H9 (cell line): ENCODE measurements at regions not wholly inside any gene's neighbourhood (a gene's known extent, or its start where the extent isn't known, plus 50 kb on each side); places are given as distances from the start of the nearest gene placed in this dataset.

Experiments used
- DNase-seq: peaks from one replicate; pipeline ENCODE4 v3.0.0-alpha.2; 2017
- H2AFZ ChIP-seq: one replicate; pipeline ENCODE4 v1.6.1; 2013; ENCODE audit warnings: mild to moderate bottlenecking, low read length, control low read depth, moderate library complexity
- H2AK5ac ChIP-seq: 2 replicates; pipeline ENCODE4 v1.6.1; 2013; ENCODE audit warnings: low read length, control low read depth, mixed read lengths; ENCODE audit not compliant: insufficient read length
- H2BK120ac ChIP-seq: one replicate; pipeline ENCODE4 v1.6.1; 2013; ENCODE audit warnings: low read depth, mild to moderate bottlenecking, low read length, control low read depth, inconsistent platforms; ENCODE audit not compliant: poor library complexity, severe bottlenecking
- H2BK12ac ChIP-seq: 2 replicates; pipeline ENCODE4 v1.6.1; 2013; ENCODE audit warnings: low read length, control low read depth, mixed read lengths, low read depth; ENCODE audit not compliant: insufficient read length
- H2BK15ac ChIP-seq: 2 replicates; pipeline ENCODE4 v1.6.1; 2013; ENCODE audit warnings: low read depth, low read length, control low read depth
- H2BK20ac ChIP-seq: one replicate; pipeline ENCODE4 v1.6.1; 2013; ENCODE audit warnings: low read depth, mild to moderate bottlenecking, low read length, control low read depth, inconsistent platforms; ENCODE audit not compliant: poor library complexity, severe bottlenecking
- H2BK5ac ChIP-seq: 2 replicates; pipeline ENCODE4 v1.6.1; 2013; ENCODE audit warnings: low read length, control low read depth, mixed read lengths; ENCODE audit not compliant: insufficient read length
- H3K14ac ChIP-seq: 2 replicates; pipeline ENCODE4 v1.6.1; 2013; ENCODE audit warnings: low read length, control low read depth; ENCODE audit not compliant: insufficient read depth
- H3K18ac ChIP-seq: 2 replicates; pipeline ENCODE4 v1.6.1; 2013; ENCODE audit warnings: low read depth, mild to moderate bottlenecking, mixed read lengths, low read length, control low read depth; ENCODE audit not compliant: insufficient read length
- H3K23ac ChIP-seq: 2 replicates; pipeline ENCODE4 v1.6.1; 2013; ENCODE audit warnings: low read length, control low read depth, mixed read lengths, low read depth; ENCODE audit not compliant: insufficient read length
- H3K23me2 ChIP-seq: 2 replicates; pipeline ENCODE4 v1.6.1; 2013; ENCODE audit warnings: low read depth, mild to moderate bottlenecking, mixed read lengths, low read length, control low read depth; ENCODE audit not compliant: insufficient read length, poor library complexity, severe bottlenecking
- H3K27ac ChIP-seq: 2 replicates; pipeline ENCODE4 v1.5.1; 2013; ENCODE audit warnings: low read length, control low read depth, mixed read lengths, low read depth; ENCODE audit not compliant: insufficient read length
- H3K27me3 ChIP-seq: 2 replicates; pipeline ENCODE4 v1.6.1; 2013; ENCODE audit warnings: low read length, control low read depth, inconsistent platforms; ENCODE audit not compliant: insufficient read depth
- H3K4ac ChIP-seq: 2 replicates; pipeline ENCODE4 v1.6.1; 2013; ENCODE audit warnings: low read depth, mild to moderate bottlenecking, control low read depth, inconsistent platforms, low read length, moderate library complexity
- H3K4me1 ChIP-seq: 2 replicates; pipeline ENCODE4 v1.6.1; 2013; ENCODE audit warnings: low read length, control low read depth, inconsistent platforms; ENCODE audit not compliant: insufficient read depth
- H3K4me2 ChIP-seq: 2 replicates; pipeline ENCODE4 v1.6.1; 2013; ENCODE audit warnings: low read length, control low read depth, mixed read lengths; ENCODE audit not compliant: insufficient read length, insufficient read depth
- H3K56ac ChIP-seq: 2 replicates; pipeline ENCODE4 v1.6.1; 2013; ENCODE audit warnings: low read depth, mild to moderate bottlenecking, mixed read lengths, low read length, control low read depth; ENCODE audit not compliant: insufficient read length
- H3K79me1 ChIP-seq: 2 replicates; pipeline ENCODE4 v1.6.1; 2013; ENCODE audit warnings: low read depth, mild to moderate bottlenecking, moderate library complexity, low read length, control low read depth, inconsistent platforms; ENCODE audit not compliant: insufficient read depth, poor library complexity, severe bottlenecking
- H3K79me2 ChIP-seq: 2 replicates; pipeline ENCODE4 v1.6.1; 2013; ENCODE audit warnings: low read length, control low read depth, inconsistent platforms; ENCODE audit not compliant: insufficient read depth
- H3K9ac ChIP-seq: 2 replicates; pipeline ENCODE4 v1.6.1; 2013; ENCODE audit warnings: low read length, control low read depth, mixed read lengths; ENCODE audit not compliant: insufficient read length; ENCODE audit errors: extremely low read depth
- H3K9me3 ChIP-seq: one replicate; pipeline ENCODE4 v1.6.1; 2013; ENCODE audit warnings: low read depth, low read length, inconsistent platforms; ENCODE audit not compliant: control insufficient read depth
- H3T11ph ChIP-seq: one replicate; pipeline ENCODE4 v1.6.1; 2013; ENCODE audit warnings: mild to moderate bottlenecking, low read length, control low read depth, inconsistent platforms
- H4K20me1 ChIP-seq: one replicate; pipeline ENCODE4 v1.6.1; 2013; ENCODE audit not compliant: control insufficient read depth, insufficient read length, insufficient read depth
- H4K5ac ChIP-seq: 2 replicates; pipeline ENCODE4 v1.6.1; 2013; ENCODE audit warnings: low read depth, mild to moderate bottlenecking, mixed read lengths, low read length, control low read depth; ENCODE audit not compliant: insufficient read length
- H4K8ac ChIP-seq: replicated peaks from 2 replicates; pipeline ENCODE4 v1.6.1; 2013; ENCODE audit warnings: low read length, control low read depth, mixed read lengths, low read depth; ENCODE audit not compliant: insufficient read length
- H4K91ac ChIP-seq: 2 replicates; pipeline ENCODE4 v1.6.1; 2013; ENCODE audit warnings: low read depth, mild to moderate bottlenecking, moderate library complexity, mixed read lengths, low read length, control low read depth; ENCODE audit not compliant: insufficient read length
- H3K27ac Mint-ChIP-seq, 3 experiments: 2 replicates in 2 of 3; 3 replicates in 1 of 3; pipeline ENCODE4 v1.8.0; 2020 to 2021; ENCODE audit warnings: mixed read lengths in 3 of 3, mild to moderate bottlenecking in 1 of 3, moderate library complexity in 1 of 3
- H3K27me3 Mint-ChIP-seq: 2 replicates; pipeline ENCODE4 v1.8.0; 2021; ENCODE audit warnings: low read depth, mild to moderate bottlenecking, moderate library complexity, mixed read lengths
- H3K36me3 Mint-ChIP-seq, 3 experiments: 2 replicates in 2 of 3; 3 replicates in 1 of 3; pipeline ENCODE4 v1.8.0; 2020 to 2021; ENCODE audit warnings: low read depth in 3 of 3, mixed read lengths in 3 of 3; ENCODE audit not compliant: insufficient read depth in 1 of 3
- H3K4me1 Mint-ChIP-seq, 2 experiments: 2 replicates each; pipeline ENCODE4 v1.8.0; 2020; ENCODE audit warnings: mixed read lengths in 2 of 2
- H3K4me3 Mint-ChIP-seq, 2 experiments: 2 replicates in 1 of 2; 3 replicates in 1 of 2; pipeline ENCODE4 v1.8.0; 2020 to 2021; ENCODE audit warnings: mild to moderate bottlenecking in 2 of 2, mixed read lengths in 2 of 2, moderate library complexity in 1 of 2
- H3K9me3 Mint-ChIP-seq, 2 experiments: 2 replicates in 1 of 2; 3 replicates in 1 of 2; pipeline ENCODE4 v1.8.0; 2020; ENCODE audit warnings: mild to moderate bottlenecking in 2 of 2, mixed read lengths in 2 of 2, moderate library complexity in 1 of 2
- CTCF ChIP-seq: fragments of 200-600 bp; sonication (generic); conservative IDR thresholded peaks from 3 replicates; pipeline ENCODE4 v1.8.0; 2021; ENCODE audit warnings: antibody characterized with exemption, mild to moderate bottlenecking
- WGBS: extraction: QIAGEN DNeasy Blood & Tissue Kit; methylation state at CpG from one replicate; pipeline ENCODE4 v1.1.7; 2013; ENCODE audit warnings: missing lambda C conversion rate, low lambda C conversion rate, mixed read lengths; ENCODE audit not compliant: insufficient read length; ENCODE audit errors: extremely low coverage; 5-methylcytosine and 5-hydroxymethylcytosine counted together

- Mint-ChIP-seq H3K27ac (no peak overlapping the region), H3K36me3 (peaks cover 0 to 4% (median 0%) of the 10 kb centered on the region in 3 experiments; a peak in 2 of 7 replicates), H3K27me3 (peaks cover 9% of the 10 kb centered on the region), H3K4me3 (no peak overlapping the region), H3K9me3 (no peaks in the 10 kb centered on the region), H3K4me1 (peaks cover 24 to 27% of the 10 kb centered on the region in 2 experiments)
- H4K91ac ChIP-seq = no peak overlapping the region
- H4K8ac ChIP-seq = no peak overlapping the region
- no peaks in the 10 kb centered on the region for H3K79me2 ChIP-seq
- no peak overlapping the region for H4K5ac ChIP-seq
- no peak overlapping the region for H3K14ac ChIP-seq
- no peak overlapping the region for H3K27ac ChIP-seq
- no peak overlapping the region for H2BK20ac ChIP-seq
- TF ChIP-seq CTCF = no peak
- H2BK15ac ChIP-seq = no peak overlapping the region; the same call in 1 of the 2 replicates
- no peaks in the 10 kb centered on the region for H4K20me1 ChIP-seq
- no peak overlapping the region for H2AFZ ChIP-seq
- no peak overlapping the region for H3K4me2 ChIP-seq
- no peak overlapping the region for H3K23ac ChIP-seq
- no peaks in the 10 kb centered on the region for H3K9me3 ChIP-seq
- no peak overlapping the region for H3K18ac ChIP-seq
- H3K4me1 ChIP-seq = no peaks in the 10 kb centered on the region
- no peak overlapping the region for H3K9ac ChIP-seq
- no peak overlapping the region for H2AK5ac ChIP-seq
- H3K4ac ChIP-seq = no peak overlapping the region
- no peak for DNase-seq
- no peaks in the 10 kb centered on the region for H3K23me2 ChIP-seq
- no CpG with 5 or more reads among the region's 12 CpGs for WGBS
- H3K56ac ChIP-seq = no peak overlapping the region
- H3T11ph ChIP-seq = no peak overlapping the region
- H2BK12ac ChIP-seq = no peak overlapping the region
- no peak overlapping the region for H2BK120ac ChIP-seq
- H3K27me3 ChIP-seq = no peaks in the 10 kb centered on the region
- H3K79me1 ChIP-seq = no peaks in the 10 kb centered on the region
- no peak overlapping the region for H2BK5ac ChIP-seq
Observed at GRCh38 chr1:5686925-5687706, 305.1 kb downstream of the NPHP4 start.
